Keratinocyte (primary cell): ENCODE measurements at regions not wholly inside any gene's neighbourhood (a gene's known extent, or its start where the extent isn't known, plus 50 kb on each side); places are given as distances from the start of the nearest gene placed in this dataset.

ENCODE experiments used
- DNase-seq: peaks from one replicate; pipeline ENCODE4 v3.0.0-alpha.2; 2011; ENCODE audit warnings: low read depth, missing footprints, low spot score
- FAIRE-seq: peaks from 2 replicates; lab custom pipeline; 2011; peaks lifted over from hg19 to GRCh38; lab: Jason Lieb, UNC
- H2AFZ ChIP-seq: 2 replicates; pipeline ENCODE4 v1.6.0; 2012; ENCODE audit warnings: low read length, control low read depth, inconsistent platforms; ENCODE audit not compliant: control insufficient read depth
- H3K27ac ChIP-seq: 2 replicates; pipeline ENCODE4 v1.5.1; 2011; ENCODE audit warnings: low read length; ENCODE audit not compliant: control insufficient read depth, insufficient read depth
- H3K27me3 ChIP-seq: 3 replicates; pipeline ENCODE4 v1.6.0; 2011; ENCODE audit warnings: low read length; ENCODE audit not compliant: control insufficient read depth, insufficient read depth; ENCODE audit errors: extremely low read depth
- H3K36me3 ChIP-seq, 2 experiments: 2 replicates in 1 of 2; 3 replicates in 1 of 2; pipeline ENCODE4 v1.5.1; 2011; ENCODE audit warnings: low read length in 2 of 2, mild to moderate bottlenecking in 1 of 2; ENCODE audit not compliant: control insufficient read depth in 2 of 2, insufficient read depth in 2 of 2; ENCODE audit errors: extremely low read depth in 1 of 2
- H3K4me1 ChIP-seq: 3 replicates; pipeline ENCODE4 v1.5.1; 2011; ENCODE audit warnings: low read length; ENCODE audit not compliant: control insufficient read depth, insufficient read depth; ENCODE audit errors: extremely low read depth
- H3K4me2 ChIP-seq: 3 replicates; pipeline ENCODE4 v1.6.0; 2011; ENCODE audit warnings: low read depth, low read length; ENCODE audit not compliant: control insufficient read depth, insufficient read depth; ENCODE audit errors: extremely low read depth
- H3K4me3 ChIP-seq, 3 experiments: fragments of 200-600 bp in 1 of 3; sonication (generic) in 1 of 3; 2 replicates in 2 of 3; 3 replicates in 1 of 3; pipeline ENCODE4 v1.5.1; 2011 to 2016; ENCODE audit warnings: low read length in 3 of 3, mild to moderate bottlenecking in 3 of 3, control low read depth in 2 of 3, inconsistent platforms in 1 of 3, low read depth in 1 of 3, mixed read lengths in 1 of 3, mixed run types in 1 of 3, moderate library complexity in 1 of 3; ENCODE audit not compliant: control insufficient read depth in 2 of 3, insufficient read depth in 2 of 3; ENCODE audit errors: extremely low read depth in 1 of 3
- H3K79me2 ChIP-seq: 2 replicates; pipeline ENCODE4 v1.6.0; 2012; ENCODE audit warnings: low read length; ENCODE audit not compliant: control insufficient read depth, insufficient read depth
- H3K9ac ChIP-seq: 3 replicates; pipeline ENCODE4 v1.6.0; 2011; ENCODE audit warnings: low read length; ENCODE audit not compliant: control insufficient read depth, insufficient read depth; ENCODE audit errors: extremely low read depth
- H3K9me1 ChIP-seq: 3 replicates; pipeline ENCODE4 v1.6.0; 2011; ENCODE audit warnings: low read length; ENCODE audit not compliant: control insufficient read depth, insufficient read depth; ENCODE audit errors: extremely low read depth
- H3K9me3 ChIP-seq: 2 replicates; pipeline ENCODE4 v1.5.1; 2012; ENCODE audit warnings: low read depth, low read length; ENCODE audit not compliant: control insufficient read depth
- H4K20me1 ChIP-seq: 3 replicates; pipeline ENCODE4 v1.6.0; 2011; ENCODE audit warnings: low read length; ENCODE audit not compliant: control insufficient read depth, insufficient read depth; ENCODE audit errors: extremely low read depth
- CTCF ChIP-seq, 3 experiments: IDR thresholded peaks in 1 of 3; conservative IDR thresholded peaks in 1 of 3; optimal IDR thresholded peaks in 1 of 3; 2 replicates in 2 of 3; 3 replicates in 1 of 3; pipeline versions ENCODE3 to v1.5.1; 2011; ENCODE audit warnings: low read length in 3 of 3, mild to moderate bottlenecking in 3 of 3, moderate library complexity in 2 of 3, control low read depth in 1 of 3, inconsistent platforms in 1 of 3; ENCODE audit not compliant: insufficient read depth in 2 of 3; ENCODE audit errors: extremely low read depth in 1 of 3
- EZH2 ChIP-seq: IDR thresholded peaks from one replicate; pipeline ENCODE4 v1.6.1; 2012; ENCODE audit warnings: inconsistent platforms, mild to moderate bottlenecking, low read length, moderate library complexity
- dilution Hi-C: fragments of 300-500 bp; cut with MboI; formaldehyde crosslinking; loops from one replicate; pipeline ENCODE4 v1.7.0; 2020; ENCODE audit warnings: low sequenced_read_pairs; ENCODE audit not compliant: extremely low pct_ligation_motif_present

- Histone ChIP-seq H4K20me1 (no peaks in the 10 kb centered on the region), H3K4me3 (no peak overlapping the region), H3K79me2 (no peaks in the 10 kb centered on the region), H3K27me3 (no peaks in the 10 kb centered on the region), H2AFZ (no peak overlapping the region), H3K36me3 (no peaks in the 10 kb centered on the region), H3K9me1 (no peaks in the 10 kb centered on the region), H3K27ac (no peak overlapping the region), H3K4me2 (no peak overlapping the region), H3K4me1 (no peaks in the 10 kb centered on the region), H3K9ac (no peak overlapping the region), H3K9me3 (no peaks in the 10 kb centered on the region)
- dilution Hi-C loops: no loop called here
- DNase-seq (no peak), FAIRE-seq (no peak)
- TF ChIP-seq CTCF (optimal IDR thresholded peaks at IDR 0.05 in 1 of 3, IDR thresholded peaks at IDR 0.05 in 1 of 3, conservative IDR thresholded peaks at IDR 0.05 in 1 of 3; ENCODE audit: extremely low read depth in 1 of 3, insufficient read depth in 2 of 3, low read length in 3 of 3) (no peak), EZH2 (no peak)
Observed at GRCh38 chr1:103248417-103249102, 140.2 kb upstream of the COL11A1 start.

- dilution Hi-C loops: no loop called here
- Histone ChIP-seq H3K9me3 (no peaks in the 10 kb centered on the region), H3K4me3 (no peak overlapping the region)
Observed at GRCh38 chr1:103247517-103247916, 139.2 kb upstream of the COL11A1 start.

More at GRCh38 chr1:103247517-103247916, 139.2 kb upstream of the COL11A1 start:
- no peaks in the 10 kb centered on the region for H3K9me1 ChIP-seq
- no peaks in the 10 kb centered on the region for H3K27me3 ChIP-seq
- H3K4me2 ChIP-seq: no peak overlapping the region
- H3K36me3 ChIP-seq: no peaks in the 10 kb centered on the region
- H3K27ac ChIP-seq: no peak overlapping the region
- no peaks in the 10 kb centered on the region for H4K20me1 ChIP-seq
- TF ChIP-seq CTCF (optimal IDR thresholded peaks at IDR 0.05 in 1 of 3, IDR thresholded peaks at IDR 0.05 in 1 of 3, conservative IDR thresholded peaks at IDR 0.05 in 1 of 3; ENCODE audit: extremely low read depth in 1 of 3, insufficient read depth in 2 of 3, low read length in 3 of 3): no peak
- TF ChIP-seq EZH2: no peak
- no peak overlapping the region for H2AFZ ChIP-seq
- H3K9ac ChIP-seq: no peak overlapping the region
- no peaks in the 10 kb centered on the region for H3K4me1 ChIP-seq
- FAIRE-seq (no peak), DNase-seq (no peak)
- H3K79me2 ChIP-seq: no peaks in the 10 kb centered on the region
